ENCODE measurements at regions not wholly inside any gene's neighbourhood (a gene's known extent, or its start where the extent isn't known, plus 50 kb on each side); places are given as distances from the start of the nearest gene placed in this dataset.
"Not testable (repeated sequence)": the region's sequence is repeated elsewhere in the genome, so short reads cannot be mapped to it uniquely, and the experiment has no call there.

- no peak for DNase-seq (ENCODE audit: low spot score)
Measured at GRCh38 chr22:49676783-49677494, 150.7 kb downstream of the BRD1 start.

GRCh38 chr22:49676230-49676629, 151.4 kb downstream of the BRD1 start:
- no peak for DNase-seq (ENCODE audit: low spot score)

- DNase-seq (ENCODE audit: low spot score) = no peak
Measured at GRCh38 chr22:49674479-49675050, 153.1 kb downstream of the BRD1 start.

GRCh38 chr22:49673048-49673447, 154.6 kb downstream of the BRD1 start:
- DNase-seq (ENCODE audit: low spot score) = no peak

- no peak for DNase-seq (ENCODE audit: low spot score)
Measured at GRCh38 chr22:49672014-49672516, 155.6 kb downstream of the BRD1 start.

- no peak for DNase-seq (ENCODE audit: low spot score)
Measured at GRCh38 chr22:49671331-49672013, 156.2 kb downstream of the BRD1 start.

GRCh38 chr22:49670456-49671330, 157.0 kb downstream of the BRD1 start:
- DNase-seq (ENCODE audit: low spot score) = no peak

GRCh38 chr22:49669969-49670455, 157.7 kb downstream of the BRD1 start:
- DNase-seq (ENCODE audit: low spot score) = peak; percentile 27

- DNase-seq (ENCODE audit: low spot score) = not testable (repeated sequence)
Measured at GRCh38 chr22:49669427-49669968, 158.2 kb downstream of the BRD1 start.

GRCh38 chr22:49668402-49668801, 159.3 kb downstream of the BRD1 start:
- no peak for DNase-seq (ENCODE audit: low spot score)

- DNase-seq (ENCODE audit: low spot score) = peak; percentile 30
Measured at GRCh38 chr22:49667236-49667635, 160.4 kb downstream of the BRD1 start.

- DNase-seq (ENCODE audit: low spot score) = no peak
Measured at GRCh38 chr22:49666146-49666809, 161.4 kb downstream of the BRD1 start.

- no peak for DNase-seq (ENCODE audit: low spot score)
Measured at GRCh38 chr22:49664891-49665290, 162.8 kb downstream of the BRD1 start.

GRCh38 chr22:49664371-49664881, 163.2 kb downstream of the BRD1 start:
- no peak for DNase-seq (ENCODE audit: low spot score)

GRCh38 chr22:49663823-49664222, 163.8 kb downstream of the BRD1 start:
- DNase-seq (ENCODE audit: low spot score) = no peak

- no peak for DNase-seq (ENCODE audit: low spot score)
Measured at GRCh38 chr22:49663311-49663711, 164.4 kb downstream of the BRD1 start.

GRCh38 chr22:49662681-49663080, 165.0 kb downstream of the BRD1 start:
- no peak for DNase-seq (ENCODE audit: low spot score)

GRCh38 chr22:49660794-49661781, 166.6 kb downstream of the BRD1 start:
- no peak for DNase-seq (ENCODE audit: low spot score)

GRCh38 chr22:49660321-49660720, 167.4 kb downstream of the BRD1 start:
- no peak for DNase-seq (ENCODE audit: low spot score)

GRCh38 chr22:49659924-49660315, 167.8 kb downstream of the BRD1 start:
- no peak for DNase-seq (ENCODE audit: low spot score)
